Endothelial cell of umbilical vein (primary cell): ENCODE measurements at regions not wholly inside any gene's neighbourhood (a gene's known extent, or its start where the extent isn't known, plus 50 kb on each side); places are given as distances from the start of the nearest gene placed in this dataset.

Experiments used
- BruUV-seq: library from RNA; stranded (reverse); fragments of 400-500 nt; replicated peaks from 2 replicates; lab custom pipeline; 2021; lab: Mats Ljungman, UMichigan
- CTCF ChIA-PET: fragments of 300-600, 350-600 bp; sonication (Branson Sonifier 250); formaldehyde crosslinking; loops from one replicate; lab custom pipeline; 2021; ENCODE audit warnings: antibody characterized with exemption, inconsistent platforms; lab: Charles Lee
- POLR2A ChIA-PET: fragments of 300-600, 350-600 bp; sonication (Branson Sonifier 250); formaldehyde crosslinking; loops from one replicate; lab custom pipeline; 2021; ENCODE audit warnings: antibody characterized with exemption, inconsistent platforms; lab: Charles Lee
- DNase-seq: peaks from one replicate; pipeline ENCODE4 v3.0.0-alpha.2; 2011; ENCODE audit warnings: low read depth, low spot score
- FAIRE-seq: peaks from 2 replicates; lab custom pipeline; 2011; peaks lifted over from hg19 to GRCh38; lab: Jason Lieb, UNC
- H2AFZ ChIP-seq: 2 replicates; pipeline ENCODE4 v1.6.0; 2012; ENCODE audit warnings: low read depth, low read length, control low read depth, inconsistent platforms
- H3K27ac ChIP-seq: 2 replicates; pipeline ENCODE4 v1.5.1; 2011; ENCODE audit warnings: low read depth, mild to moderate bottlenecking, control low read depth, low read length, moderate library complexity; ENCODE audit not compliant: insufficient read depth
- H3K27me3 ChIP-seq, 2 experiments: 2 replicates each; pipeline versions ENCODE4 v1.6.0 to v1.6.1; 2011; ENCODE audit warnings: low read length in 2 of 2, mixed read lengths in 1 of 2; ENCODE audit not compliant: control insufficient read depth in 2 of 2, insufficient read depth in 2 of 2
- H3K36me3 ChIP-seq, 2 experiments: 2 replicates in 1 of 2; 3 replicates in 1 of 2; pipeline ENCODE4 v1.5.1; 2011; ENCODE audit warnings: low read length in 2 of 2, mild to moderate bottlenecking in 1 of 2, moderate library complexity in 1 of 2; ENCODE audit not compliant: control insufficient read depth in 2 of 2, insufficient read depth in 2 of 2; ENCODE audit errors: extremely low read depth in 1 of 2
- H3K4me1 ChIP-seq: 3 replicates; pipeline ENCODE4 v1.5.1; 2011; ENCODE audit warnings: mild to moderate bottlenecking, low read length; ENCODE audit not compliant: control insufficient read depth, insufficient read depth; ENCODE audit errors: extremely low read depth
- H3K4me2 ChIP-seq: 2 replicates; pipeline ENCODE4 v1.6.1; 2011; ENCODE audit warnings: low read length, control low read depth, mixed read lengths; ENCODE audit not compliant: insufficient read depth
- H3K4me3 ChIP-seq, 3 experiments: fragments of 200-600 bp in 1 of 3; sonication (generic), shearing (Covaris generic) in 1 of 3; replicated peaks in 1 of 3; 2 replicates each; pipeline ENCODE4 v1.5.1; 2011 to 2016; ENCODE audit warnings: control low read depth in 3 of 3, low read length in 3 of 3, mild to moderate bottlenecking in 2 of 3, inconsistent platforms in 1 of 3, low read depth in 1 of 3, moderate library complexity in 1 of 3; ENCODE audit not compliant: insufficient read depth in 1 of 3
- H3K79me2 ChIP-seq: 2 replicates; pipeline ENCODE4 v1.6.0; 2012; ENCODE audit warnings: low read length, inconsistent platforms; ENCODE audit not compliant: control insufficient read depth, insufficient read depth
- H3K9ac ChIP-seq: replicated peaks from 2 replicates; pipeline ENCODE3; 2011; ENCODE audit warnings: low read length, control low read depth; ENCODE audit not compliant: insufficient read depth; ENCODE audit errors: extremely low read depth
- H3K9me1 ChIP-seq: replicated peaks from 3 replicates; pipeline ENCODE4 v1.6.0; 2011; ENCODE audit warnings: mild to moderate bottlenecking, low read length; ENCODE audit not compliant: control insufficient read depth, insufficient read depth; ENCODE audit errors: extremely low read depth
- H3K9me3 ChIP-seq: replicated peaks from 2 replicates; pipeline ENCODE4 v1.5.1; 2012; ENCODE audit warnings: low read length, inconsistent platforms; ENCODE audit not compliant: control insufficient read depth, insufficient read depth
- H4K20me1 ChIP-seq: replicated peaks from 2 replicates; pipeline ENCODE3; 2011; ENCODE audit warnings: mild to moderate bottlenecking, low read length; ENCODE audit not compliant: control insufficient read depth, insufficient read depth; ENCODE audit errors: extremely low read depth
- CTCF ChIP-seq, 2 donors: IDR thresholded peaks; 1 replicate in 1 of 2; 2 replicates in 1 of 2; pipeline ENCODE4 v1.5.1; 2011; ENCODE audit warnings: low read length in 2 of 2, mild to moderate bottlenecking in 2 of 2, moderate library complexity in 2 of 2, control low read depth in 1 of 2, inconsistent platforms in 1 of 2, low read depth in 1 of 2; ENCODE audit not compliant: insufficient read depth in 1 of 2; ENCODE audit errors: extremely low read depth in 1 of 2
- EZH2 ChIP-seq: IDR thresholded peaks from 2 replicates; pipeline ENCODE4 v1.6.1; 2012; ENCODE audit warnings: borderline replicate concordance, low read depth, mild to moderate bottlenecking, moderate library complexity, low read length, inconsistent platforms; ENCODE audit not compliant: severe bottlenecking
- FOS ChIP-seq: IDR thresholded peaks from 2 replicates; pipeline ENCODE4 v1.6.1; 2011; ENCODE audit warnings: mild to moderate bottlenecking, low read length, moderate library complexity, borderline replicate concordance; ENCODE audit not compliant: insufficient read depth
- GATA2 ChIP-seq: IDR thresholded peaks from 2 replicates; pipeline ENCODE4 v1.7.0; 2011; ENCODE audit warnings: low read depth, mild to moderate bottlenecking, moderate library complexity, mixed read lengths, low read length; ENCODE audit not compliant: insufficient read length, insufficient read depth
- JUN ChIP-seq: IDR thresholded peaks from 2 replicates; pipeline ENCODE4 v1.6.1; 2011; ENCODE audit warnings: borderline replicate concordance, low read depth; ENCODE audit not compliant: insufficient read length, insufficient read depth
- MAX ChIP-seq: IDR thresholded peaks from 2 replicates; pipeline ENCODE4 v1.6.1; 2011; ENCODE audit not compliant: insufficient read depth, insufficient read length
- MYC ChIP-seq: IDR thresholded peaks from one replicate; pipeline ENCODE4 v1.6.1; 2011; ENCODE audit warnings: mild to moderate bottlenecking, low read depth, low read length
- POLR2A ChIP-seq: IDR thresholded peaks from 2 replicates; pipeline ENCODE4 v1.6.1; 2012; ENCODE audit warnings: low read depth, mild to moderate bottlenecking, control low read depth, low read length
- POLR2AphosphoS5 ChIP-seq: IDR thresholded peaks from 2 replicates; pipeline ENCODE4 v1.6.1; 2012; ENCODE audit warnings: low read depth, mild to moderate bottlenecking, control low read depth, low read length, moderate library complexity; ENCODE audit not compliant: insufficient read depth
- dilution Hi-C: fragments of 300-500 bp; cut with MboI; formaldehyde crosslinking; loops from one replicate; pipeline ENCODE4 v1.15.0; 2019; ENCODE audit warnings: low sequenced_read_pairs; ENCODE audit not compliant: extremely low pct_ligation_motif_present
- intact Hi-C: fragments of 100-400 bp; cut with micrococcal nuclease; formaldehyde crosslinking; loops from one replicate; pipeline ENCODE4 v1.10.0; 2022

- no peak for FAIRE-seq
- POLR2A ChIA-PET = no interaction called here
Measured at GRCh38 chr4:114401483-114401882, 197.1 kb upstream of the UGT8 start.

More at GRCh38 chr4:114401483-114401882, 197.1 kb upstream of the UGT8 start:
- Histone ChIP-seq H3K9ac (no peak overlapping the region), H4K20me1 (no peaks in the 10 kb centered on the region), H3K9me3 (no peaks in the 10 kb centered on the region), H3K27me3 (peaks cover 4 to 5% of the 10 kb centered on the region in 2 experiments), H3K36me3 (no peaks in the 10 kb centered on the region), H3K9me1 (no peaks in the 10 kb centered on the region), H2AFZ (no peak overlapping the region), H3K4me2 (no peak overlapping the region), H3K79me2 (no peaks in the 10 kb centered on the region), H3K27ac (no peak overlapping the region), H3K4me3 (no peak overlapping the region), H3K4me1 (no peaks in the 10 kb centered on the region)
- CTCF ChIA-PET = interaction anchor here (0.6 to 1.7 kb wide), 2 partner anchors 294 to 1025 kb away, joined by 3 to 5 read pairs; no protein-coding TSS in a partner anchor
- no peak for DNase-seq
- dilution Hi-C loops = no loop called here
- intact Hi-C loops = no loop called here
- TF ChIP-seq MAX = no peak
- TF ChIP-seq GATA2 = no peak
- no peak for TF ChIP-seq FOS
- TF ChIP-seq CTCF (IDR thresholded peaks at IDR 0.05; ENCODE audit: extremely low read depth in 1 of 2, insufficient read depth in 1 of 2, low read depth in 1 of 2, low read length in 2 of 2) = no peak
- no peak for TF ChIP-seq EZH2
- no peak for TF ChIP-seq MYC
- no peak for TF ChIP-seq JUN
- TF ChIP-seq POLR2AphosphoS5 = no peak
- TF ChIP-seq POLR2A = no peak
- no TSS peak for BruUV-seq
